ENCODE measurements at regions not wholly inside any gene's neighbourhood (a gene's known extent, or its start where the extent isn't known, plus 50 kb on each side); places are given as distances from the start of the nearest gene placed in this dataset.

- Histone ChIP-seq H3K9me3 (ENCODE audit: insufficient read depth, low read depth, low read length) (no peaks in the 10 kb centered on the region), H3K4me1 (ENCODE audit: insufficient read depth, low read length) (peaks cover 8% of the 10 kb centered on the region; the same call in 1 of the 2 replicates), H3K36me3 (ENCODE audit: insufficient read depth, low read length) (peaks cover 14% of the 10 kb centered on the region), H3K27me3 (ENCODE audit: insufficient read depth, low read length) (no peaks in the 10 kb centered on the region), H3K4me3 (ENCODE audit: low read length) (no peak overlapping the region), H3K27ac (ENCODE audit: low read depth, low read length) (no peak overlapping the region), H3K9ac (ENCODE audit: low read depth, low read length) (no peak overlapping the region; the same call in 1 of the 2 replicates)
- WGBS, result 92% methylated on average over 27 of the region's 27 CpGs
These were observed 73.3 kb downstream of the NCOR2 start for GRCh38 chr12:124493809-124494750.

GRCh38 chr12:124492879-124493808, 74.3 kb downstream of the NCOR2 start:
- H3K36me3 ChIP-seq (ENCODE audit: insufficient read depth, low read length), result peaks cover 14% of the 10 kb centered on the region
- no peak overlapping the region; the same call in 1 of the 2 replicates for H3K27ac ChIP-seq (ENCODE audit: low read depth, low read length)
- WGBS, result 87% methylated on average over 17 of the region's 17 CpGs
- no peak overlapping the region for H3K4me3 ChIP-seq (ENCODE audit: low read length)
- no peaks in the 10 kb centered on the region for H3K27me3 ChIP-seq (ENCODE audit: insufficient read depth, low read length)
- no peaks in the 10 kb centered on the region for H3K9me3 ChIP-seq (ENCODE audit: insufficient read depth, low read depth, low read length)
- H3K9ac ChIP-seq (ENCODE audit: low read depth, low read length), result no peak overlapping the region
- peaks cover 4% of the 10 kb centered on the region; the same call in 1 of the 2 replicates for H3K4me1 ChIP-seq (ENCODE audit: insufficient read depth, low read length)

GRCh38 chr12:124491856-124492420, 75.5 kb downstream of the NCOR2 start:
- Histone ChIP-seq H3K9me3 (ENCODE audit: insufficient read depth, low read depth, low read length) (no peaks in the 10 kb centered on the region), H3K4me1 (ENCODE audit: insufficient read depth, low read length) (peaks cover 3% of the 10 kb centered on the region; the same call in 1 of the 2 replicates), H3K36me3 (ENCODE audit: insufficient read depth, low read length) (peaks cover 14% of the 10 kb centered on the region), H3K4me3 (ENCODE audit: low read length) (no peak overlapping the region), H3K27me3 (ENCODE audit: insufficient read depth, low read length) (no peaks in the 10 kb centered on the region), H3K9ac (ENCODE audit: low read depth, low read length) (no peak overlapping the region), H3K27ac (ENCODE audit: low read depth, low read length) (no peak overlapping the region)
- 96% methylated on average over 20 of the region's 20 CpGs for WGBS

- no peaks in the 10 kb centered on the region for H3K27me3 ChIP-seq (ENCODE audit: insufficient read depth, low read length)
- no peak overlapping the region for H3K9ac ChIP-seq (ENCODE audit: low read depth, low read length)
- H3K9me3 ChIP-seq (ENCODE audit: insufficient read depth, low read depth, low read length), result no peaks in the 10 kb centered on the region
- H3K27ac ChIP-seq (ENCODE audit: low read depth, low read length), result no peak overlapping the region
- WGBS, result 91% methylated on average over 7 of the region's 7 CpGs
- peaks cover 14% of the 10 kb centered on the region for H3K36me3 ChIP-seq (ENCODE audit: insufficient read depth, low read length)
- no peak overlapping the region for H3K4me3 ChIP-seq (ENCODE audit: low read length)
- H3K4me1 ChIP-seq (ENCODE audit: insufficient read depth, low read length), result no peaks in the 10 kb centered on the region
These were observed 76.1 kb downstream of the NCOR2 start for GRCh38 chr12:124491310-124491709.

GRCh38 chr12:124490584-124491305, 76.7 kb downstream of the NCOR2 start:
- H3K4me1 ChIP-seq (ENCODE audit: insufficient read depth, low read length), result no peaks in the 10 kb centered on the region
- no peak overlapping the region for H3K9ac ChIP-seq (ENCODE audit: low read depth, low read length)
- no peak overlapping the region for H3K27ac ChIP-seq (ENCODE audit: low read depth, low read length)
- H3K36me3 ChIP-seq (ENCODE audit: insufficient read depth, low read length), result peaks cover 17% of the 10 kb centered on the region
- 92% methylated on average over 17 of the region's 17 CpGs for whole genome bisulfite sequencing
- no peak overlapping the region for H3K4me3 ChIP-seq (ENCODE audit: low read length)
- no peaks in the 10 kb centered on the region for H3K9me3 ChIP-seq (ENCODE audit: insufficient read depth, low read depth, low read length)
- H3K27me3 ChIP-seq (ENCODE audit: insufficient read depth, low read length), result no peaks in the 10 kb centered on the region

GRCh38 chr12:124489915-124490583, 77.4 kb downstream of the NCOR2 start:
- Histone ChIP-seq H3K4me1 (ENCODE audit: insufficient read depth, low read length) (no peaks in the 10 kb centered on the region), H3K9me3 (ENCODE audit: insufficient read depth, low read depth, low read length) (no peaks in the 10 kb centered on the region), H3K36me3 (ENCODE audit: insufficient read depth, low read length) (peaks cover 23% of the 10 kb centered on the region), H3K27ac (ENCODE audit: low read depth, low read length) (no peak overlapping the region), H3K4me3 (ENCODE audit: low read length) (no peak overlapping the region), H3K9ac (ENCODE audit: low read depth, low read length) (no peak overlapping the region), H3K27me3 (ENCODE audit: insufficient read depth, low read length) (no peaks in the 10 kb centered on the region)
- 95% methylated on average over 9 of the region's 9 CpGs for WGBS

GRCh38 chr12:124489220-124489619, 78.2 kb downstream of the NCOR2 start:
- H3K4me3 ChIP-seq (ENCODE audit: low read length), result no peak overlapping the region
- H3K9me3 ChIP-seq (ENCODE audit: insufficient read depth, low read depth, low read length), result no peaks in the 10 kb centered on the region
- H3K27me3 ChIP-seq (ENCODE audit: insufficient read depth, low read length), result no peaks in the 10 kb centered on the region
- no peaks in the 10 kb centered on the region for H3K4me1 ChIP-seq (ENCODE audit: insufficient read depth, low read length)
- H3K9ac ChIP-seq (ENCODE audit: low read depth, low read length), result no peak overlapping the region
- peaks cover 21% of the 10 kb centered on the region for H3K36me3 ChIP-seq (ENCODE audit: insufficient read depth, low read length)
- 79% methylated on average over 6 of the region's 6 CpGs for WGBS
- no peak overlapping the region for H3K27ac ChIP-seq (ENCODE audit: low read depth, low read length)

GRCh38 chr12:124488520-124488919, 78.9 kb downstream of the NCOR2 start:
- H3K4me3 ChIP-seq (ENCODE audit: low read length), result no peak overlapping the region
- H3K27me3 ChIP-seq (ENCODE audit: insufficient read depth, low read length), result no peaks in the 10 kb centered on the region
- no peaks in the 10 kb centered on the region for H3K4me1 ChIP-seq (ENCODE audit: insufficient read depth, low read length)
- H3K27ac ChIP-seq (ENCODE audit: low read depth, low read length), result no peak overlapping the region
- 96% methylated on average over 9 of the region's 10 CpGs for WGBS
- no peak overlapping the region for H3K9ac ChIP-seq (ENCODE audit: low read depth, low read length)
- H3K9me3 ChIP-seq (ENCODE audit: insufficient read depth, low read depth, low read length), result no peaks in the 10 kb centered on the region
- H3K36me3 ChIP-seq (ENCODE audit: insufficient read depth, low read length), result peaks cover 28% of the 10 kb centered on the region

- Histone ChIP-seq H3K4me3 (ENCODE audit: low read length) (no peak overlapping the region), H3K36me3 (ENCODE audit: insufficient read depth, low read length) (peaks cover 31% of the 10 kb centered on the region), H3K27me3 (ENCODE audit: insufficient read depth, low read length) (no peaks in the 10 kb centered on the region), H3K4me1 (ENCODE audit: insufficient read depth, low read length) (no peaks in the 10 kb centered on the region), H3K9ac (ENCODE audit: low read depth, low read length) (no peak overlapping the region), H3K9me3 (ENCODE audit: insufficient read depth, low read depth, low read length) (no peaks in the 10 kb centered on the region), H3K27ac (ENCODE audit: low read depth, low read length) (no peak overlapping the region)
- WGBS, result 85% methylated on average over 3 of the region's 3 CpGs
These were observed 79.6 kb downstream of the NCOR2 start for GRCh38 chr12:124487834-124488165.

All from HUES64 (cell line).